Fibroblast of lung (primary cell): ENCODE measurements at regions not wholly inside any gene's neighbourhood (a gene's known extent, or its start where the extent isn't known, plus 50 kb on each side); places are given as distances from the start of the nearest gene placed in this dataset.
"Not testable (repeated sequence)": the region's sequence is repeated elsewhere in the genome, so short reads cannot be mapped to it uniquely, and the experiment has no call there.

Source experiments
- DNase-seq, 2 donors: peaks; one replicate each; pipeline versions ENCODE4 v3.0.0 to v3.0.0-alpha.2; 2010; ENCODE audit warnings: low read depth in 2 of 2
- H2AFZ ChIP-seq: 2 replicates; pipeline ENCODE4 v1.5.1; 2012; ENCODE audit warnings: low read length, control low read depth, inconsistent platforms
- H3K27ac ChIP-seq: 2 replicates; pipeline ENCODE4 v1.5.1; 2011; ENCODE audit warnings: low read length, control low read depth; ENCODE audit not compliant: insufficient read depth
- H3K27me3 ChIP-seq: 2 replicates; pipeline ENCODE4 v1.5.1; 2011; ENCODE audit warnings: mild to moderate bottlenecking, low read length; ENCODE audit not compliant: control insufficient read depth, insufficient read depth
- H3K36me3 ChIP-seq: 2 replicates; pipeline ENCODE4 v1.5.1; 2011; ENCODE audit warnings: low read length; ENCODE audit not compliant: control insufficient read depth, insufficient read depth
- H3K4me1 ChIP-seq: 2 replicates; pipeline ENCODE4 v1.5.1; 2011; ENCODE audit warnings: low read length; ENCODE audit not compliant: control insufficient read depth, insufficient read depth; ENCODE audit errors: extremely low read depth
- H3K4me2 ChIP-seq: 2 replicates; pipeline ENCODE4 v1.5.1; 2011; ENCODE audit warnings: low read length, control low read depth; ENCODE audit not compliant: insufficient read depth; ENCODE audit errors: extremely low read depth
- H3K4me3 ChIP-seq, 4 experiments: fragments of 200-600 bp in 1 of 4; sonication (generic) in 1 of 4; replicated peaks in 1 of 4; 2 replicates each; pipeline ENCODE4 v1.5.1; 2011 to 2016; ENCODE audit warnings: low read length in 4 of 4, low read depth in 3 of 4, mild to moderate bottlenecking in 3 of 4, control low read depth in 2 of 4, inconsistent platforms in 1 of 4, mixed read lengths in 1 of 4; ENCODE audit not compliant: insufficient read depth in 1 of 4; ENCODE audit errors: control extremely low read depth in 1 of 4
- H3K79me2 ChIP-seq: 2 replicates; pipeline ENCODE4 v1.5.1; 2012; ENCODE audit warnings: mild to moderate bottlenecking, low read length, inconsistent platforms; ENCODE audit not compliant: control insufficient read depth, insufficient read depth
- H3K9ac ChIP-seq: 2 replicates; pipeline ENCODE4 v1.5.1; 2011; ENCODE audit warnings: mild to moderate bottlenecking, low read length, control low read depth; ENCODE audit not compliant: insufficient read depth
- H3K9me3 ChIP-seq: 2 replicates; pipeline ENCODE4 v1.5.1; 2012; ENCODE audit warnings: low read depth, low read length; ENCODE audit not compliant: control insufficient read depth, insufficient read depth
- H4K20me1 ChIP-seq: 2 replicates; pipeline ENCODE4 v1.5.1; 2011; ENCODE audit warnings: low read length; ENCODE audit not compliant: control insufficient read depth, insufficient read depth; ENCODE audit errors: extremely low read depth

- not testable (repeated sequence) for H3K36me3 ChIP-seq, H3K4me2 ChIP-seq, H2AFZ ChIP-seq, H3K4me1 ChIP-seq, H4K20me1 ChIP-seq, H3K79me2 ChIP-seq, H3K9ac ChIP-seq, DNase-seq, H3K27ac ChIP-seq, H3K27me3 ChIP-seq, H3K9me3 ChIP-seq, H3K4me3 ChIP-seq
Measured at GRCh38 chr6:27195547-27195946, 52.0 kb upstream of the PRSS16 start.
